ENCODE measurements at regions not wholly inside any gene's neighbourhood (a gene's known extent, or its start where the extent isn't known, plus 50 kb on each side); places are given as distances from the start of the nearest gene placed in this dataset.

DNA sequence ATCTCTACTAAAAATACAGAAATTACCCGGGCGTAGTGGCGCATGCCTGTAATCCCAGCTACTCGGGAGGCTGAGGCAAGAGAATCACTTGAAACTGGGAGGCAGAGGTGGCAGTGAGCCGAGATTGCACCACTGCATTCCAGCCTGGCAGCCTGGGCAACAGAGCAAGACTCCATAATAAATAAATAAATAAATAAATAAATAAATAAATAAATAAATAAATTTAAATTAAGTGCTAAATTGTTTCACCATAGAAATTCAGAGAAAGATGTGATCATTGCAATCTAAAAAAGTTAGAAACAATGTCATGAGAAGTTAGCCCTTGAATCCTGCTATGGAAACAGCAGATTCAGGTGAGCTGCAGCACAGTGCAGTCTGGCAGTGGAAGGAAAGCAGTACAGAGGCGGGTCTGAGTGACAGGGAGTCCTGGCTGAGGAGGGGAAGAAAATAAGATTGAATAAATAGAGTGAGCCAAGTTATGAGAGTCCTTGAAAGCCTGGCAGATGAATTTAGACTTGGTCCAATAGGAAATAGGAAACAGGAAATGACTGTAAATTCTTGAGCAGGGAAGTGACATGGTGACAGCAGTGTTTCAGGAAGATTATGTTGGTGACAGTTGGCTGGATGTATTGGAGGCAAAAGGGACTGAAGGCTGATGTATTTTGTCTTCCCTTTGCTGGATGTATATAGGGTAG lies 241.5 kb downstream of the GXYLT1 start:
- TF ChIP-seq, protein P1, sequence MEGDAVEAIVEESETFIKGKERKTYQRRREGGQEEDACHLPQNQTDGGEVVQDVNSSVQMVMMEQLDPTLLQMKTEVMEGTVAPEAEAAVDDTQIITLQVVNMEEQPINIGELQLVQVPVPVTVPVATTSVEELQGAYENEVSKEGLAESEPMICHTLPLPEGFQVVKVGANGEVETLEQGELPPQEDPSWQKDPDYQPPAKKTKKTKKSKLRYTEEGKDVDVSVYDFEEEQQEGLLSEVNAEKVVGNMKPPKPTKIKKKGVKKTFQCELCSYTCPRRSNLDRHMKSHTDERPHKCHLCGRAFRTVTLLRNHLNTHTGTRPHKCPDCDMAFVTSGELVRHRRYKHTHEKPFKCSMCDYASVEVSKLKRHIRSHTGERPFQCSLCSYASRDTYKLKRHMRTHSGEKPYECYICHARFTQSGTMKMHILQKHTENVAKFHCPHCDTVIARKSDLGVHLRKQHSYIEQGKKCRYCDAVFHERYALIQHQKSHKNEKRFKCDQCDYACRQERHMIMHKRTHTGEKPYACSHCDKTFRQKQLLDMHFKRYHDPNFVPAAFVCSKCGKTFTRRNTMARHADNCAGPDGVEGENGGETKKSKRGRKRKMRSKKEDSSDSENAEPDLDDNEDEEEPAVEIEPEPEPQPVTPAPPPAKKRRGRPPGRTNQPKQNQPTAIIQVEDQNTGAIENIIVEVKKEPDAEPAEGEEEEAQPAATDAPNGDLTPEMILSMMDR (IDR thresholded peaks at IDR 0.05), result no peak

GRCh38 chr12:41899577-41899976 lies 245.1 kb downstream of the GXYLT1 start:
- TF ChIP-seq, protein P1 (IDR thresholded peaks at IDR 0.05), result no peak

DNA sequence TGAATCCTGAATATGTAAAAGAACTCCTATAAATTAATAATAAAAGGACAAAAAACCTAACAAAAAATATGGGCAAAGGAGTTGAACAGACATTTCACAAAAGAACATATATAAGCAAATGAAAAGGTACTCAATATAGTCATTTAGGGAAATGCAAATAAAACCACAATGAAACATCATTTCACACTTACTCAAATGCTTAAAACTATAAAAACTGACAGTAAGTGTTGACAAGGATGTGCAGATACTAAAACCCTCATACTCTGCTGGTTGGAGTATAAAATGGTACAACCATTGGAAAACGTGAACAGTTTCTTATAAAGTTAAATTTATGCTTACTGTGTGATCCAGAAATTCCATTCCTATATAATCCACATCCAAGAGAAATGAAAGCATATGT lies 247.1 kb downstream of the GXYLT1 start:
- TF ChIP-seq, protein P1 (IDR thresholded peaks at IDR 0.05), result no peak

DNA sequence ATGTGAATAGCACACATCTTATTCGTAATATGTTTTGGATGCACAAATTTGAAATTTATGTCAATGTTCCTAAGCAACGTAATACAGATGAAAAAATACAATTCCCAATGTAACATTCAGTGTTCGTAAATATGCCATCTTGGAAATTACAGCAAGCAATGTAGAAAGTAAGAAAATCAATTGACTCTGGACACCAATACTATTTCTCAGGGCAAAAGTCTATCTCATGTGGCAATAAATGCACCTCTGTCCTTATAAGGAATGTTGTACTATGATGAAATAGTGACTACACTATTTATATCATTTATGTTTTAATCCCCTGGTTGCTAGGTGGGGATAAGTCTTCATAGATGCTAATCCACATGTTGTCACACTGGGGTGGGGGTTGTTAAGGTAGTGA lies 251.2 kb downstream of the GXYLT1 start:
- TF ChIP-seq, protein P1 (IDR thresholded peaks at IDR 0.05), result no peak

- TF ChIP-seq, protein P1 (IDR thresholded peaks at IDR 0.05), result no peak
These were observed 252.4 kb downstream of the GXYLT1 start for GRCh38 chr12:41892302-41892701.

DNA sequence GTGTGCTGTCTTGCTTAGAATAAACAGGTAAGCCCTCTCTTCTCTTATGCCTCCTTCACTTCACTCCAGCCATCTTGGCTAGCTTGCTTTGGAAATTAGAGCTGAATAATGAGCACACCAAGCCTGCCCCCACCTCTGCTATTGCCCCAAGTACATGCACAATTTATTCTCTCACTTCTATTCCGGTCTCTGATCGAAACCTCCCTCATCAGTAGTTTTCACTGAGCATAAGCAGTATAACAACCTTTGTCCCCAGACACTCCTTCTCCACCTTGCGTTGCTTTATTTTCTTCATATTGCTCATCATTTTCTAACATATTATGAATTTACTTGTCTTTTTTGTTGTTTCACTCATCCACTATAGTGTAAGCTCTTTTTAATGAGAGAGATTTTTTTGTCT lies 253.4 kb downstream of the GXYLT1 start:
- TF ChIP-seq, protein P1 (IDR thresholded peaks at IDR 0.05), result no peak

- TF ChIP-seq, protein P1 (IDR thresholded peaks at IDR 0.05), result no peak
These were observed 256.4 kb downstream of the GXYLT1 start for GRCh38 chr12:41888285-41888684.

Data from LNCAP (cell line).